ENCODE measurements at regions not wholly inside any gene's neighbourhood (a gene's known extent, or its start where the extent isn't known, plus 50 kb on each side); places are given as distances from the start of the nearest gene placed in this dataset.

- DNase-seq = no peak
These were observed 732.8 kb downstream of the BRD1 start for GRCh38 chr22:49094858-49095257.

DNA sequence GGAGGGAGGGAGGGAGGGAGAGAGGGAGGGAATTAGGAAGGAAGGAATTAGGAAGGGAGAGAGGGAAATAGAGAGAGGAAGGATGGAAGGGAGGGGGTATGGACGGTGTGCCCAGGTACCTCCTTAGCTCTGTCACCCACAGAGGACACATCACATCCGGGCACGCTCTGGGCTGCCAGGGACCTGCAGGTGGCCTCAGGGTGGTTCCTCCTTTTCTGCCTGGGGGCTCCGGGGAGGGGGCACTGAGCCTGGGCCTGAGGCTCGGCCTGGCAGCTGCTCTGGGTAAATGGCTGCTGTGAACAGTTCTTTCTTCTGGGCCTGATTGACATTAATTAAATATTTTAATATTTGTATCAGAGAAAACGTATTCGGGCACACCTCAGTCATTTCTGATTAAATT lies 733.5 kb downstream of the BRD1 start:
- peak; percentile 27 for DNase-seq

DNA sequence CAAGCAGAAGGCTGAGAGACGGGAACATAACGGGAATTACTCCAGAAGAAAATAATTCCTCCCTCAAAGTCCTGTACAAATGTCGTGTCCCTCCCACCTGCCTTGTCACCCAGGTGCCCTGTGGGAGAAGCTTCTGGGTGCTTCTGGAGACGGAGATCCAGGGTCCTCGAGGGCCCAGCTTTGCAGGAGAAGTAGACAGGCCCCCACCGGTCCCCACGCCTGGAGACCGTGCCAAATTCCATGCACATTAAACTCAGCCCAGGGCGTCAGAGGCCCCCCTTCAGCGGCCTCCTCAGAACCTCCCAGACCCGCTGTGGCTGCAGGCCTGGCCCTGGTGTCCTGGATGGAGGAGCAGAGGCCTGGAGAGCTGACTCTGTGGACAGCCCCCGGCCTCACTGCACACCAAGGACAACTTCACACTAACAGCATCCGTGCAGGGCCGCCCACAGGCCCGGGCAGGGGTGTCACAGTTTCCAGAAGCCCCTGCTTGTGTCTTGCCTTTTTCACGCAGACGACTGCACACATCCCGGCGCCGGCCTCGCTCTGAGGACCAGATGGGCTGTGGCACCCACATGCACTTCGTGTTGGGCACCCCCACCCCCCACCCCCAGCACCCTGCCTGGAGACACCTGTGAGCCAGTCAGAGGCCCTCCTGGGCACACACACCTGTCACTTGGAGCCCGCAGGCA lies 734.3 kb downstream of the BRD1 start:
- DNase-seq = no peak

- no peak for DNase-seq
These were observed 735.0 kb downstream of the BRD1 start for GRCh38 chr22:49092716-49093115.

DNA sequence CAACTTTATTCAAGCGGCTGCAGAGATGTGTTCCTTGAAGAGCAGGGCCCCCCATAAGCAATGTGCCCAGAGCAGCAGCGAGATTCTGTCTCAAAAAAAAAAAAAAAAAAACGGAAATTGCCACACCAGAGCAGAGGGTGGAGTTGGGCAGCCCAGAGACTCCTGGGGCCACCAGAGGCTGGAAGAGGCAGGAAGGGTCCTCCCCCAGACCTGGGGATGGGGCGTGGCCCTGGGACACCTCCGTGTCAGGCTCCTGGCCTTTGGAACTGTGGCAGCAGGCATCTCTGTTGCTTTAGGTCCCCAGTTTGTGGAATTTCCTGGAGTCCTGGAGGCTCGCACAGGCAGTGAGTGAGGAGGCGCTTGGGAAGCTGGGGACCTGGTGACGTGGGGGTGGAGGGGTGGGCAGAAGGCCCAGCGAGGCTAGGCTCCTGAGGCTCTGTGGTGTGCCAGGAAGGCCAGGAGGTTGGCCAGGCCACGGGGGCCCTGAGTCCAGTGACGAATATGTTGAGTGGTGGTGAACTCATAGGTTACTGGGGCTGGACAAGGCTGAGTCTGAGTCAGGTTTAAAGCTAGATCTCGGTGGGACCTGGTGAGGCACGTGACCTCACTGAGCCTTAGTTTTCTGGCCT lies 735.6 kb downstream of the BRD1 start:
- DNase-seq = no peak

DNA sequence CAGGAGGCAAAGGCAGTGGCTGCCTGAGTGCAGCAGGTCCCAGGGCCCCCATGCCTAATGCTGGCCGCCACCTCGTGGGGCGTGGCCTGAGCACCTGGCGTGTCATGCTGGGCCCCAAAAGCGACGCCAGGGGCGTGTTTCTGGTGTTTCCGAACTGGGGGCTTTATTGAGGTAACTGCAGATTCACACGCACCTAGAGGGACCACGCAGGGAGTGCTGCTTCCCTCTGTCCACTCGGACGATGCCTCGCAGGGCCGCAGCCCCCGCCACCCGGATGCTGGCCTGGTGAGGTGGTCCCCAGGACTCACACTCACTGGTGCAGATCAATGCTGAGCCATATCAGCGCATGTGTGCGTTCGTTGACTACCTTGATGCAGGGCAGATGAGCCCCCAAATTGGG lies 736.2 kb downstream of the BRD1 start:
- no peak for DNase-seq

DNA sequence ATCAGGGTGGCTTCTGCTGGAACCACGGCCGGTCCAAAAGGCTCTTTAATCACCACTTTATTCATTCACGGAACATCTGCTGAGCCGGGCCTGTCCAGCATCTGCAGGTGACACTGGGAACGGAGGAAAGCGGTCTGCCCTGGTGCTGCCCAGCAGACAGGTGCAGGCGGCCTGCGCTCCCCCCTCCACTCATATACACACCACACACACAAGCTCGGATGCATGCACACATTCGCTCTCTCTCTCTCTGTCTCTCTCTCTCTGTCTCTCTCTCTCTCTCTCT lies 736.9 kb downstream of the BRD1 start:
- DNase-seq = no peak

- DNase-seq = no peak
These were observed 737.4 kb downstream of the BRD1 start for GRCh38 chr22:49090061-49090852.

DNA sequence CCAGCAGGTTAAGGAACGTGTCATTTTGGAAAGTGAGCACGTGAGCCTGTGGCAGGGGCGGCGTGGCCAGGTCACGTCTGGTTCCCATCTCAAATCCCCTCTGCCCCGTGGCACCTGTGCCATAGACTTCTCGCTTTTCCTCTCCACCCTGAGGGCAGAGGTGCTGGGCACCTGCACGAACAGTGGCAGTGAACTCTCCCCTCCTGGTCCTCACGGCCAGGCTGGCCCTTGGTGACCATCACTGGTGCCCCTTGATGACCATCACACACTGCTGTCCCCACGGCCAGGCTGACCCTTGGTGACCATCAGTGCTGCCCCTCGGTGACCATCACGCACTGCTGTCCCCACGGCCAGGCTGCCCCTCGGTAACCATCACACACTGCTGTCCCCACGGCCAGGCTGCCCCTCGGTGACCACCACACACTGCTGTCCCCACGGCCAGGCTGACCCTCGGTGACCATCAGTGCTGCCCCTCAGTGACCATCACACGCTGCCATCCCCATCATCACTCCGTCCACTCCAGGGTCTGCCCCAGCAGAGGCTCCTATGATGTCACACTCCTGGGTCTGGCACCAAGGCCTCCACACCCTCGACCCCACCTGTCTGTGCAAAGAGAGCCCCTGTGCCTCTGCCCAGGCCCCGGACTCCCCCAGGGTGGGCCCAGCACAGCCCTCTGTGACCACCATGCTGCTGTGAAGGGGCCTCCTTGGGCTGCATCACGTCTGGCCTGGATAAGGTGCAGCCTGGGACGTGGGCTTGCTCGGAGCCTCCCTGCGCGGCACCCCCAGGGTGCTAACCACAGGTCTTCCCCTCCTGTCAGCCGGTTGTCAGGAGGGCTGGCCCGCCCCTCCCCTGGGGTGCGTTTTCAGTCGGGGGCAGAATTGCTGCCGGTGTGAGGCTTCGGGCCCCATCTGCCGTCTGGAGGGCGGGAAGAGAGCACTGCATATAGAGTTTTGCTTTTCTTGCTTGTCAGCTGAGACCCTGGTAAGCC lies 738.6 kb downstream of the BRD1 start:
- DNase-seq = no peak

- no peak for DNase-seq
These were observed 739.7 kb downstream of the BRD1 start for GRCh38 chr22:49087716-49088601.

DNA sequence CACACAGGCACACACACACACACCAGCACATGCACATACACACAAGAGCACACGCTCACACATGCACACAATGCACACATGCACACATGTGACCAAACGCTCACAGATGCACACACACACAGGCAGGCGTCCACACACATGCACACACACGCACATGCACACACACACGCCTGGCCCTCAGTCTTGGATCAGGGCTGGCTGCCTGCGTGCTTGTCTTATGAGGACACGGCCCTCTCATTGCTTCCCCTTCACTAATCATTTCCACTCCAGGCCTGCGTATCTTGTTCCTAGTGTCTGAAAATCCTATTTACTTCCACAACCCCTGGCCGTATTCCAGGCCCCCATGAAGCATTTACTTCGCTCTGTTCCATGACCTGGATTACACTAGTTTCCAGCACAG lies 740.5 kb downstream of the BRD1 start:
- DNase-seq = peak; percentile 60

DNA sequence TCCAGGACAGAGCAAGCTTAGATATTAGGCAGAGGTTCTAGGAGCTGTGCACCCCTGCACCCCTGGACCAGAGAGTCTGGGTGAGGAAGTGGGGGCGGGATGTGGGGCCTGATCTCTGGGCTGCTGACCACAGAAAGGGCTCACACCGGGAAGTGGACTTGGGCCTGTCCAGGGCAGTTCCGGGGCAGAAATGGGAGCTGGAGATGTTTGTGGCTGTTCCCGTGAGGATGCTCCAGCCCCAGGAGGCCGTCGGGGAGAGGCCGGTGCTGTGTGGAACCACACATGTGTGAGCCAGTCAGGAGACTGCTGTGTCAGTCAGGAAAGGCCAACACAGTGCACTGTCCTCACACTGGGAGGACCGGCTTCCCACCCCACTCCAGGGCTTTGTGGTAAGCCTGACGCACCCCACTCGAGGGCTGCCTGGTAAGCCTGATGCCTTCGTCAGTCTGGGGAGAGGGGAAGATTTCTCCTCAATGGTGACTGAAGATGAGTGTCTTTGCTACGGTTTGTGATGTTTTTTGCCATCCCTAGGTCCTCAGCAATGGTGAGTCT lies 741.0 kb downstream of the BRD1 start:
- no peak for DNase-seq

- DNase-seq = no peak
These were observed 741.5 kb downstream of the BRD1 start for GRCh38 chr22:49086181-49086580.

DNA sequence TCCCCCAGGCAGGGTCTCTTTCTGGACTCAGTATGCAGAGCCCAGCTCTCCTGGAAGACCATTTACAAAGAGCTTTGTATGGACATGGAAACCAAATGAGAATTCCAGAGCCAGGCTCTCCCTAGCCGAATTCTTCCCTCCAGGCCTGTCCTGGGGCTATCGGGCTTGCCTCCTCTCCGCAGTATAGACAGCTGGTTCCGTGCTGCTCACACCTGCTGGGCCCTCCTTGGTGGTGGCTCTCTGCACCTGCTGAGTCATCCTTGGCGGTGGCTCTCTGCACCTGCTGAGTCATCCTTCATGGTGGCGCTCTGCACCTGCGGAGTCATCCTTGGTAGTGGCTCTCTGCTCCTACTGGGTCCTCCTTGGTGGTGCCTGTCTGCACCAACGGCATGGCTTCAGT lies 743.5 kb downstream of the BRD1 start:
- no peak for DNase-seq

DNA sequence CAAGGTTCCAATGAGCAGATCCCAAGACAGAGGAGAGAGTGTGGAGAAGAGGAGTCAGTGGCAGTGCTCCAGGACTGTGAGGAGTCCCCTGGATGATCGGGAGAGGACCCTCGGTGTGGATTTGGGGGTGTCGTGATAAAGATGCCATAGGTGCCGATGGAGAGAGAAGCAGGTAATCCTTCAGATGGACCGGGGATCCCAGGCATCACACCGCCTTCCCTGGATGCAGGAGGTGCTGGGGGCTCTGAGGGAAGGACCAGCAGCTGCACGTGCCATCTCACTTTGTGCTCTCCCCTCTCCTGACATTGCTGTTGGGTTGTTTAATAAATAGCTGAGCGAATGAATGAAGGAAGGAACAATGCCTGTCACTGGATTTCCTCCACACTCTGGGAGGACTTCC lies 744.1 kb downstream of the BRD1 start:
- DNase-seq = no peak

- DNase-seq = no peak
These were observed 745.2 kb downstream of the BRD1 start for GRCh38 chr22:49082451-49082850.

DNA sequence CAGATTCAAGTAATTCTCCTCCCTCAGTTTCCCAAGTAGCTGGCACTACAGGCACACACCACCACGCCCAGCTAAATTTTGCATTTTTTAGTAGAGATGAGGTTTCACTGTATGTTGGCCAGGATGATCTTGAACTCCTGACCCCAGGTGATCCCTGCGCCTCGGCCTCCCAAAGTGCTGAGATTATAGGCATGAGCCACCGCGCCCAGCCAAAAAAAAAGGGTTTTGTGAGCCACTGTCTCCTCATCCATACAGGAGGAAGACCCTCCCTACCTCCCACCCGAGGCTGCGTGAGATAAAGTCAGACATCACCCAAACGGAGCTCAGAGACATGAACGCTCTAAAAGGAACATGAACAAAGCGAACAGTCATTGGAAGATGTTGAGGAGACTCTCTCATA lies 745.7 kb downstream of the BRD1 start:
- DNase-seq = no peak

DNA sequence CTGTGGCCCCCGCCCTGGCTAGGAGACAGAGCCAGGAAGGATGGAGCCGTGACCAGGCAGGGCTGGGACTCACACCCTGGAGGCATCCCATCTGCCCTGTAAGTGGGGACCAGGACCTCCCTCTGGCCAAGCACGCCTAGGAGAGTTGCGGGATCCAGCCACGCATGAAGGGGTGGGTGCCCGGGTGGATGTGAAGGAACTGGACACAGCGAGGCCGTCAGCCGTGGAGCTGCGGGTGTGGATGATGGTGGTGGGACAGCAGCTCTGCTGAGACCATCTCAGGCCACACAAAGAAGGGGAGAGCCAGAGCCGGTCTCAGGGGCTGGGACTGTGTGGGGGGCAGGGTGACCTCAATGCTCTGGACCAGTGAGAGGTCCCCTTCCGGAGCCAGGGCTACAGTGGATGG lies 746.4 kb downstream of the BRD1 start:
- no peak for DNase-seq

- no peak for DNase-seq
These were observed 747.0 kb downstream of the BRD1 start for GRCh38 chr22:49080631-49081030.

- no peak for DNase-seq
These were observed 747.8 kb downstream of the BRD1 start for GRCh38 chr22:49079743-49080500.

Measured in femur (tissue), 1 donor.